ENCODE measurements at regions not wholly inside any gene's neighbourhood (a gene's known extent, or its start where the extent isn't known, plus 50 kb on each side); places are given as distances from the start of the nearest gene placed in this dataset.

GRCh38 chr1:59094001-59094400, 202.9 kb upstream of the FGGY start:
- TF ChIP-seq CTCF (IDR thresholded peaks at IDR 0.05; ENCODE audit: low read depth, low read length) = no peak
- no peak for DNase-seq (ENCODE audit: low read depth in 2 of 2)
- H3K4me3 ChIP-seq (replicated peaks in 1 of 2; ENCODE audit: low read depth in 2 of 2, low read length in 2 of 2) = no peak overlapping the region

GRCh38 chr1:59096501-59096900, 200.4 kb upstream of the FGGY start:
- DNase-seq (ENCODE audit: low read depth in 2 of 2) = no peak
- TF ChIP-seq CTCF (IDR thresholded peaks at IDR 0.05; ENCODE audit: low read depth, low read length) = no peak
- H3K4me3 ChIP-seq (replicated peaks in 1 of 2; ENCODE audit: low read depth in 2 of 2, low read length in 2 of 2) = no peak overlapping the region

- no peak overlapping the region for H3K4me3 ChIP-seq (replicated peaks in 1 of 2; ENCODE audit: low read depth in 2 of 2, low read length in 2 of 2)
Measured at GRCh38 chr1:59098655-59099054, 198.2 kb upstream of the FGGY start.

GRCh38 chr1:59100708-59101374, 196.1 kb upstream of the FGGY start:
- peak in 1 of 2 donors; percentile 53 for DNase-seq (ENCODE audit: low read depth in 2 of 2)
- H3K4me3 ChIP-seq (replicated peaks in 1 of 2; ENCODE audit: low read depth in 2 of 2, low read length in 2 of 2) = no peak overlapping the region
- no peak for TF ChIP-seq CTCF (IDR thresholded peaks at IDR 0.05; ENCODE audit: low read depth, low read length)

More at GRCh38 chr1:59098655-59099054, 198.2 kb upstream of the FGGY start:
- no peak for DNase-seq (ENCODE audit: low read depth in 2 of 2)
- no peak for TF ChIP-seq CTCF (IDR thresholded peaks at IDR 0.05; ENCODE audit: low read depth, low read length)

GRCh38 chr1:59101518-59101917, 195.4 kb upstream of the FGGY start:
- no peak for TF ChIP-seq CTCF (IDR thresholded peaks at IDR 0.05; ENCODE audit: low read depth, low read length)
- no peak overlapping the region for H3K4me3 ChIP-seq (replicated peaks in 1 of 2; ENCODE audit: low read depth in 2 of 2, low read length in 2 of 2)
- no peak for DNase-seq (ENCODE audit: low read depth in 2 of 2)

- no peak overlapping the region for H3K4me3 ChIP-seq (replicated peaks in 1 of 2; ENCODE audit: low read depth in 2 of 2, low read length in 2 of 2)
- TF ChIP-seq CTCF (IDR thresholded peaks at IDR 0.05; ENCODE audit: low read depth, low read length) = no peak
- no peak for DNase-seq (ENCODE audit: low read depth in 2 of 2)
Measured at GRCh38 chr1:59103457-59103856, 193.4 kb upstream of the FGGY start.

Data from cardiac fibroblast (primary cell).